NCI-H2227 (cell line): ENCODE measurements at regions not wholly inside any gene's neighbourhood (a gene's known extent, or its start where the extent isn't known, plus 50 kb on each side); places are given as distances from the start of the nearest gene placed in this dataset.

Experiments used
- DNase-seq: peaks from one replicate; lab custom pipeline; 2025; ENCODE audit not compliant: unreplicated experiment; lab: John Stamatoyannopoulos, UW

- no peak for DNase-seq
Measured at GRCh38 chr20:6693178-6693807, 74.2 kb upstream of the BMP2 start.

- DNase-seq = no peak
Measured at GRCh38 chr20:6692566-6693173, 74.8 kb upstream of the BMP2 start.

GRCh38 chr20:6691516-6691915 lies 76.0 kb upstream of the BMP2 start:
- no peak for DNase-seq

GRCh38 chr20:6689339-6689973 lies 78.0 kb upstream of the BMP2 start:
- DNase-seq = no peak

GRCh38 chr20:6686171-6686570 lies 81.3 kb upstream of the BMP2 start:
- DNase-seq = no peak

- no peak for DNase-seq
Measured at GRCh38 chr20:6685626-6686025, 81.9 kb upstream of the BMP2 start.

- no peak for DNase-seq
Measured at GRCh38 chr20:6685181-6685582, 82.3 kb upstream of the BMP2 start.

- no peak for DNase-seq
Measured at GRCh38 chr20:6683021-6683977, 84.2 kb upstream of the BMP2 start.

GRCh38 chr20:6680854-6681253 lies 86.6 kb upstream of the BMP2 start:
- no peak for DNase-seq

- no peak for DNase-seq
Measured at GRCh38 chr20:6680441-6680840, 87.0 kb upstream of the BMP2 start.

GRCh38 chr20:6679086-6679485 lies 88.4 kb upstream of the BMP2 start:
- DNase-seq = no peak

GRCh38 chr20:6678101-6678500 lies 89.4 kb upstream of the BMP2 start:
- DNase-seq = no peak

- no peak for DNase-seq
Measured at GRCh38 chr20:6674831-6675230, 92.7 kb upstream of the BMP2 start.

GRCh38 chr20:6673071-6673470 lies 94.4 kb upstream of the BMP2 start:
- no peak for DNase-seq

- no peak for DNase-seq
Measured at GRCh38 chr20:6671829-6672228, 95.7 kb upstream of the BMP2 start.

GRCh38 chr20:6668546-6668945 lies 98.9 kb upstream of the BMP2 start:
- DNase-seq = no peak

- no peak for DNase-seq
Measured at GRCh38 chr20:6665621-6666355, 101.7 kb upstream of the BMP2 start.

- no peak for DNase-seq
Measured at GRCh38 chr20:6665161-6665560, 102.3 kb upstream of the BMP2 start.

- no peak for DNase-seq
Measured at GRCh38 chr20:6664574-6664973, 102.9 kb upstream of the BMP2 start.

GRCh38 chr20:6663751-6664388 lies 103.6 kb upstream of the BMP2 start:
- DNase-seq = no peak
